Neural cell (in vitro differentiated cells): ENCODE measurements at regions not wholly inside any gene's neighbourhood (a gene's known extent, or its start where the extent isn't known, plus 50 kb on each side); places are given as distances from the start of the nearest gene placed in this dataset.

Source experiments
- H2AFZ ChIP-seq: fragments of 200-600, 300-800 bp; sonication (generic), shearing (Covaris generic); 2 replicates; pipeline ENCODE4 v1.6.0; 2014; ENCODE audit warnings: low read depth, mild to moderate bottlenecking, antibody characterized with exemption, low read length, moderate library complexity
- H3F3A ChIP-seq: fragments of 200-600 bp; shearing (Covaris generic); 2 replicates; pipeline ENCODE4 v1.6.1; 2016; ENCODE audit warnings: mild to moderate bottlenecking, moderate library complexity, mixed read lengths, antibody characterized with exemption, low read length; ENCODE audit not compliant: insufficient read depth, poor library complexity, severe bottlenecking
- H3K27ac ChIP-seq: fragments of 200-600, 300-800 bp; sonication (generic), shearing (Covaris generic); 2 replicates; pipeline ENCODE4 v1.5.1; 2014; ENCODE audit warnings: mild to moderate bottlenecking, low read length, moderate library complexity
- H3K27me3 ChIP-seq: fragments of 300-800, 200-600 bp; sonication (generic), shearing (Covaris generic); 2 replicates; pipeline ENCODE4 v1.6.0; 2014; ENCODE audit warnings: mild to moderate bottlenecking, low read depth, low read length, moderate library complexity; ENCODE audit not compliant: insufficient read depth
- H3K36me3 ChIP-seq: fragments of 300-800, 200-600 bp; sonication (generic), shearing (Covaris generic); 2 replicates; pipeline ENCODE4 v1.5.1; 2014; ENCODE audit warnings: mild to moderate bottlenecking, antibody characterized with exemption, low read length, moderate library complexity; ENCODE audit not compliant: insufficient read depth
- H3K4me2 ChIP-seq: fragments of 300-800, 200-600 bp; sonication (generic), shearing (Covaris generic); 2 replicates; pipeline ENCODE4 v1.6.0; 2014; ENCODE audit warnings: mild to moderate bottlenecking, low read length
- H3K4me3 ChIP-seq: fragments of 300-800, 200-600 bp; sonication (generic), shearing (Covaris generic); 2 replicates; pipeline ENCODE4 v1.5.1; 2014; ENCODE audit warnings: mild to moderate bottlenecking, low read length, moderate library complexity
- H3K79me2 ChIP-seq: fragments of 200-600 bp; shearing (Covaris generic); replicated peaks from 2 replicates; pipeline ENCODE4 v1.6.0; 2014; ENCODE audit warnings: mild to moderate bottlenecking, low read length, moderate library complexity; ENCODE audit not compliant: insufficient read depth
- H3K9ac ChIP-seq: fragments of 300-800, 200-600 bp; sonication (generic), shearing (Covaris generic); 2 replicates; pipeline ENCODE4 v1.6.1; 2016; ENCODE audit warnings: mild to moderate bottlenecking, low read length, mixed read lengths
- H3K9me2 ChIP-seq: fragments of 200-600 bp; shearing (Covaris generic); 2 replicates; pipeline ENCODE4 v1.6.1; 2016; ENCODE audit warnings: mild to moderate bottlenecking, low read length, mixed read lengths; ENCODE audit not compliant: insufficient read depth
- H3K9me3 ChIP-seq: fragments of 200-600, 300-800 bp; sonication (generic), shearing (Covaris generic); 2 replicates; pipeline ENCODE4 v1.6.1; 2016; ENCODE audit warnings: mild to moderate bottlenecking, mixed run types, low read length, moderate library complexity, mixed read lengths
- H4K20me1 ChIP-seq: fragments of 200-600 bp; shearing (Covaris generic); 2 replicates; pipeline ENCODE4 v1.6.1; 2016; ENCODE audit warnings: mild to moderate bottlenecking, mixed run types; ENCODE audit not compliant: insufficient read depth
- EP300 ChIP-seq: fragments of 450-650 bp; conservative IDR thresholded peaks from 2 replicates; pipeline ENCODE4 v1.6.1; 2014; ENCODE audit warnings: antibody characterized with exemption, mild to moderate bottlenecking, moderate library complexity; ENCODE audit not compliant: poor library complexity, severe bottlenecking
- EZH2 ChIP-seq: fragments of 200-600, 300-800 bp; shearing (Covaris generic), sonication (generic); IDR thresholded peaks from 2 replicates; pipeline ENCODE4 v1.6.1; 2014; ENCODE audit warnings: antibody characterized with exemption, low read length, borderline replicate concordance, mild to moderate bottlenecking; ENCODE audit not compliant: insufficient read depth, poor library complexity, severe bottlenecking
- MXI1 ChIP-seq: fragments of 450-650 bp; conservative IDR thresholded peaks from 2 replicates; pipeline ENCODE4 v1.6.1; 2014; ENCODE audit warnings: antibody characterized with exemption, mild to moderate bottlenecking; ENCODE audit not compliant: poor library complexity, severe bottlenecking
- POLR2AphosphoS5 ChIP-seq: IDR thresholded peaks from 2 replicates; pipeline ENCODE4 v1.6.1; 2012
- RAD21 ChIP-seq: fragments of 450-650 bp; conservative IDR thresholded peaks from 2 replicates; pipeline ENCODE4 v1.6.1; 2014; ENCODE audit warnings: antibody characterized with exemption, mild to moderate bottlenecking, moderate library complexity
- SMC3 ChIP-seq: fragments of 450-650 bp; conservative IDR thresholded peaks from 2 replicates; pipeline ENCODE4 v1.6.1; 2014; ENCODE audit warnings: antibody characterized with exemption, mild to moderate bottlenecking, moderate library complexity; ENCODE audit not compliant: poor library complexity
- TAF1 ChIP-seq: IDR thresholded peaks from 2 replicates; pipeline ENCODE4 v1.6.1; 2012; ENCODE audit warnings: low read depth
- TF ChIP-seq, protein P1 (sequence below): fragments of 450-650 bp; IDR thresholded peaks from 2 replicates; pipeline ENCODE4 v1.5.1; 2014; ENCODE audit warnings: antibody characterized with exemption, mild to moderate bottlenecking, moderate library complexity; ENCODE audit not compliant: poor library complexity, severe bottlenecking
- TF ChIP-seq, protein P2 (sequence below): IDR thresholded peaks from 2 replicates; pipeline ENCODE4 v1.6.1; 2012; ENCODE audit warnings: borderline replicate concordance

DNA sequence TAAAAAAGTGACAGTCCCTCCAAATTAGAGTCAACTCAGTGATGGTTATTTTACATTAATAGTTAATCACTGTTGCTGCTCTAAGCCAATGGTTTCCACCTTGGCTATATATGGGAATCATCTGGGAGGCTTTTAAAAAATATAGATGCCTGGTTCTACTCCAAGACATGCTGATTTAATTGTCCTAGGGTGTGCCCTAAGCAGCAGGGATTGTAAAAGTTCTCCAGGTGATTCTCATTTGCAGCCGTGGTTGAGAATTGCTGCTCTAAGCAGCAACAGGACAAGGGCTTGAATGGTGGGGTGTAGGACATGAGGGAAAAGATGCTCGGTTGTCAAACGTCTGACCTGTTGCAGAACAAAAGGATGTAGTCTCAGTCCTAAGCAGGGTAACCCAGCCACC lies 405.1 kb upstream of the MCTP2 start:
- TF ChIP-seq POLR2AphosphoS5 = no peak
- no peak for TF ChIP-seq EP300
- TF ChIP-seq TAF1 = no peak
- TF ChIP-seq, protein P1, sequence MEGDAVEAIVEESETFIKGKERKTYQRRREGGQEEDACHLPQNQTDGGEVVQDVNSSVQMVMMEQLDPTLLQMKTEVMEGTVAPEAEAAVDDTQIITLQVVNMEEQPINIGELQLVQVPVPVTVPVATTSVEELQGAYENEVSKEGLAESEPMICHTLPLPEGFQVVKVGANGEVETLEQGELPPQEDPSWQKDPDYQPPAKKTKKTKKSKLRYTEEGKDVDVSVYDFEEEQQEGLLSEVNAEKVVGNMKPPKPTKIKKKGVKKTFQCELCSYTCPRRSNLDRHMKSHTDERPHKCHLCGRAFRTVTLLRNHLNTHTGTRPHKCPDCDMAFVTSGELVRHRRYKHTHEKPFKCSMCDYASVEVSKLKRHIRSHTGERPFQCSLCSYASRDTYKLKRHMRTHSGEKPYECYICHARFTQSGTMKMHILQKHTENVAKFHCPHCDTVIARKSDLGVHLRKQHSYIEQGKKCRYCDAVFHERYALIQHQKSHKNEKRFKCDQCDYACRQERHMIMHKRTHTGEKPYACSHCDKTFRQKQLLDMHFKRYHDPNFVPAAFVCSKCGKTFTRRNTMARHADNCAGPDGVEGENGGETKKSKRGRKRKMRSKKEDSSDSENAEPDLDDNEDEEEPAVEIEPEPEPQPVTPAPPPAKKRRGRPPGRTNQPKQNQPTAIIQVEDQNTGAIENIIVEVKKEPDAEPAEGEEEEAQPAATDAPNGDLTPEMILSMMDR = no peak
- TF ChIP-seq SMC3 = no peak
- TF ChIP-seq RAD21 = no peak
- TF ChIP-seq, protein P2, sequence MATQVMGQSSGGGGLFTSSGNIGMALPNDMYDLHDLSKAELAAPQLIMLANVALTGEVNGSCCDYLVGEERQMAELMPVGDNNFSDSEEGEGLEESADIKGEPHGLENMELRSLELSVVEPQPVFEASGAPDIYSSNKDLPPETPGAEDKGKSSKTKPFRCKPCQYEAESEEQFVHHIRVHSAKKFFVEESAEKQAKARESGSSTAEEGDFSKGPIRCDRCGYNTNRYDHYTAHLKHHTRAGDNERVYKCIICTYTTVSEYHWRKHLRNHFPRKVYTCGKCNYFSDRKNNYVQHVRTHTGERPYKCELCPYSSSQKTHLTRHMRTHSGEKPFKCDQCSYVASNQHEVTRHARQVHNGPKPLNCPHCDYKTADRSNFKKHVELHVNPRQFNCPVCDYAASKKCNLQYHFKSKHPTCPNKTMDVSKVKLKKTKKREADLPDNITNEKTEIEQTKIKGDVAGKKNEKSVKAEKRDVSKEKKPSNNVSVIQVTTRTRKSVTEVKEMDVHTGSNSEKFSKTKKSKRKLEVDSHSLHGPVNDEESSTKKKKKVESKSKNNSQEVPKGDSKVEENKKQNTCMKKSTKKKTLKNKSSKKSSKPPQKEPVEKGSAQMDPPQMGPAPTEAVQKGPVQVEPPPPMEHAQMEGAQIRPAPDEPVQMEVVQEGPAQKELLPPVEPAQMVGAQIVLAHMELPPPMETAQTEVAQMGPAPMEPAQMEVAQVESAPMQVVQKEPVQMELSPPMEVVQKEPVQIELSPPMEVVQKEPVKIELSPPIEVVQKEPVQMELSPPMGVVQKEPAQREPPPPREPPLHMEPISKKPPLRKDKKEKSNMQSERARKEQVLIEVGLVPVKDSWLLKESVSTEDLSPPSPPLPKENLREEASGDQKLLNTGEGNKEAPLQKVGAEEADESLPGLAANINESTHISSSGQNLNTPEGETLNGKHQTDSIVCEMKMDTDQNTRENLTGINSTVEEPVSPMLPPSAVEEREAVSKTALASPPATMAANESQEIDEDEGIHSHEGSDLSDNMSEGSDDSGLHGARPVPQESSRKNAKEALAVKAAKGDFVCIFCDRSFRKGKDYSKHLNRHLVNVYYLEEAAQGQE = no peak
- TF ChIP-seq MXI1 = no peak
- peak overlapping the region; percentile 19 for H3K27ac ChIP-seq
- H3K27me3 ChIP-seq = no peaks in the 10 kb centered on the region
- no peaks in the 10 kb centered on the region for H4K20me1 ChIP-seq
- H3K9me2 ChIP-seq = no peaks in the 10 kb centered on the region
- no peaks in the 10 kb centered on the region for H3K36me3 ChIP-seq
- no peaks in the 10 kb centered on the region for H3K9me3 ChIP-seq
- H2AFZ ChIP-seq = no peak overlapping the region
- H3K9ac ChIP-seq = no peak overlapping the region
- H3K79me2 ChIP-seq = no peaks in the 10 kb centered on the region
- H3F3A ChIP-seq = peaks cover 7% of the 10 kb centered on the region
- H3K4me2 ChIP-seq = no peak overlapping the region
- H3K4me3 ChIP-seq = no peak overlapping the region

DNA sequence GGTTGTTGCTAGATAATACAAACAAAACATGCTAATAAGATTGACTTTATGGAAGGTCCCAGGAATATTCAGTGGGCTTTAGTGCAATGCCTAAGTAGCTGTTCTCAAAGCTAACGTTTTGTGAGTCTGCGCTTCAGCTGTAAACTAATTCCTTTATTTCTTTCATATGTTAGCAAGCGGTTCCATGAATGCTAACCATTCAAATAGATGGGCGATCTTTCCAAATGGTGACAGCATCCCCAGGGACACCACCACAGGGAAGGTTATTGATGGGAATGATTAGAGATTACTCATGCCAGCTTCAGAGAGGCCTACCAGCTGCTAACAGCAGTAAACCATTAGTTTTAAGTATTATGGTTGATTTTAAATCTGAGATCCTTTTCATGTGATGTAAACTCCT lies 405.7 kb upstream of the MCTP2 start:
- no peaks in the 10 kb centered on the region for H3K27me3 ChIP-seq
- H4K20me1 ChIP-seq = no peaks in the 10 kb centered on the region
- no peak overlapping the region for H3K4me2 ChIP-seq
- peak overlapping the region; percentile 19 for H3K27ac ChIP-seq
- H3K79me2 ChIP-seq = no peaks in the 10 kb centered on the region
- no peaks in the 10 kb centered on the region for H3K9me3 ChIP-seq
- no peak overlapping the region for H3K4me3 ChIP-seq
- TF ChIP-seq, protein P2 = peak; percentile 29
- TF ChIP-seq TAF1 (no peak), RAD21 (no peak), SMC3 (no peak), EZH2 (no peak), EP300 (no peak), POLR2AphosphoS5 (peak; percentile 41), MXI1 (no peak)
- TF ChIP-seq, protein P1 = no peak
- no peaks in the 10 kb centered on the region for H3K36me3 ChIP-seq
- no peak overlapping the region for H3K9ac ChIP-seq
- H2AFZ ChIP-seq = no peak overlapping the region
- H3F3A ChIP-seq = peaks cover 7% of the 10 kb centered on the region
- H3K9me2 ChIP-seq = no peaks in the 10 kb centered on the region
